ENCODE measurements at regions not wholly inside any gene's neighbourhood (a gene's known extent, or its start where the extent isn't known, plus 50 kb on each side); places are given as distances from the start of the nearest gene placed in this dataset.
"Not testable (repeated sequence)": the region's sequence is repeated elsewhere in the genome, so short reads cannot be mapped to it uniquely, and the experiment has no call there.

GRCh38 chr17:78305801-78306200, 54.1 kb downstream of the SOCS3 start:
- no peak for DNase-seq
- in situ Hi-C loops (cut with HindIII; ENCODE audit: low pct_ligation_motif_present, low pct_unique_long_range_greater_than_20kb, low sequenced_read_pairs), result no loop called here

- no peak for DNase-seq
- in situ Hi-C loops (cut with HindIII; ENCODE audit: low pct_ligation_motif_present, low pct_unique_long_range_greater_than_20kb, low sequenced_read_pairs), result no loop called here
These were observed 55.3 kb downstream of the SOCS3 start for GRCh38 chr17:78304549-78305037.

GRCh38 chr17:78302478-78302877, 57.4 kb downstream of the SOCS3 start:
- no peak for DNase-seq
- in situ Hi-C loops (cut with HindIII; ENCODE audit: low pct_ligation_motif_present, low pct_unique_long_range_greater_than_20kb, low sequenced_read_pairs), result no loop called here

- in situ Hi-C loops (cut with HindIII; ENCODE audit: low pct_ligation_motif_present, low pct_unique_long_range_greater_than_20kb, low sequenced_read_pairs), result no loop called here
- DNase-seq, result no peak
These were observed 58.1 kb downstream of the SOCS3 start for GRCh38 chr17:78301821-78302213.

GRCh38 chr17:78300962-78301820, 58.7 kb downstream of the SOCS3 start:
- in situ Hi-C loops (cut with HindIII; ENCODE audit: low pct_ligation_motif_present, low pct_unique_long_range_greater_than_20kb, low sequenced_read_pairs), result no loop called here
- DNase-seq, result peak; percentile 43

GRCh38 chr17:78299049-78299448, 60.8 kb downstream of the SOCS3 start:
- in situ Hi-C loops (cut with HindIII; ENCODE audit: low pct_ligation_motif_present, low pct_unique_long_range_greater_than_20kb, low sequenced_read_pairs), result no loop called here

GRCh38 chr17:78294776-78295175, 63.3 kb downstream of the TMEM235 start:
- in situ Hi-C loops (cut with HindIII; ENCODE audit: low pct_ligation_motif_present, low pct_unique_long_range_greater_than_20kb, low sequenced_read_pairs), result no loop called here
- DNase-seq, result no peak

More at GRCh38 chr17:78299049-78299448, 60.8 kb downstream of the SOCS3 start:
- DNase-seq, result no peak

GRCh38 chr17:78294356-78294755, 62.9 kb downstream of the TMEM235 start:
- no peak for DNase-seq
- in situ Hi-C loops (cut with HindIII; ENCODE audit: low pct_ligation_motif_present, low pct_unique_long_range_greater_than_20kb, low sequenced_read_pairs), result no loop called here

- in situ Hi-C loops (cut with HindIII; ENCODE audit: low pct_ligation_motif_present, low pct_unique_long_range_greater_than_20kb, low sequenced_read_pairs); DNase-seq: not testable (repeated sequence)
These were observed 61.7 kb downstream of the TMEM235 start for GRCh38 chr17:78293151-78293550.

- in situ Hi-C loops (cut with HindIII; ENCODE audit: low pct_ligation_motif_present, low pct_unique_long_range_greater_than_20kb, low sequenced_read_pairs), result no loop called here
- no peak for DNase-seq
These were observed 60.8 kb downstream of the TMEM235 start for GRCh38 chr17:78291944-78292910.

GRCh38 chr17:78290721-78291120, 59.3 kb downstream of the TMEM235 start:
- DNase-seq, result no peak
- in situ Hi-C loops (cut with HindIII; ENCODE audit: low pct_ligation_motif_present, low pct_unique_long_range_greater_than_20kb, low sequenced_read_pairs), result no loop called here
